ENCODE measurements at regions not wholly inside any gene's neighbourhood (a gene's known extent, or its start where the extent isn't known, plus 50 kb on each side); places are given as distances from the start of the nearest gene placed in this dataset.

DNA sequence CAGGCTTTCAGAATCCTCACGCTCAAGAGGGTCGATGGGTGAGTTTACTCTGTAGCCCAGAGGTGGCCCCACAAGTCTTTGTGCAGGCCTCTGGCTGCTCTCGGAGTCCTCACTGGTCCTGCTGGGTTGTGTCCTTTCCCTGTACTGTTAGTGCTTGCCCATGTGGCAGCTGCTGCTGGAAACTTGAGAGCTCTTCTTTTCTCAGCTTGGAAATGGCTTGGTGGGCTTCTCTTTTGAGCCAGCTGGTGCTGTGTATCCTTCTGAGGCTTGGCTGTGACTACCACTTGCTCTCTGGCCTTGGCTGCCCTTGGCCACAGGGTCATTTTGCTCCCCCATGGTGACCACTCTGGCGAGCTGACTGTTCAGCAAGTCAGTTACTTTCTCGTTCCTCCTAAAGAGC lies 82.2 kb upstream of the LMO4 start:
- Histone ChIP-seq H3K27me3 (ENCODE audit: control insufficient read depth in 2 of 2, insufficient read depth in 2 of 2, low read length in 2 of 2) (no peaks in the 10 kb centered on the region), H3K4me1 (replicated peaks in 1 of 2; ENCODE audit: control insufficient read depth in 2 of 2, insufficient read depth in 2 of 2, low read length in 2 of 2) (no peaks in the 10 kb centered on the region), H3K9me3 (replicated peaks; ENCODE audit: control insufficient read depth, insufficient read depth, low read depth, low read length) (no peaks in the 10 kb centered on the region), H3K27ac (ENCODE audit: extremely low read depth, low read depth, low read length) (no peak overlapping the region), H3K4me3 (no peak overlapping the region), H3K36me3 (ENCODE audit: control insufficient read depth, insufficient read depth, low read length) (no peaks in the 10 kb centered on the region), H2AFZ (ENCODE audit: low read depth, low read length) (no peak overlapping the region), H3K4me2 (ENCODE audit: insufficient read depth, low read length) (no peak overlapping the region), H3K79me2 (ENCODE audit: control insufficient read depth, insufficient read depth, low read length) (no peaks in the 10 kb centered on the region), H3K9me1 (ENCODE audit: control insufficient read depth, insufficient read depth, low read length) (no peaks in the 10 kb centered on the region), H4K20me1 (replicated peaks; ENCODE audit: control insufficient read depth, insufficient read depth, low read length) (no peaks in the 10 kb centered on the region), H3K9ac (ENCODE audit: insufficient read depth in 1 of 2, low read depth in 2 of 2, low read length in 2 of 2) (no peak overlapping the region)
- ChIA-PET CTCF (ENCODE audit: low intra/inter-chr PET ratio) (no interaction called here), POLR2A (no interaction called here)
- intact Hi-C loops (cut with micrococcal nuclease) = no loop called here
- 0% methylated on average over 5 of the region's 5 CpGs for WGBS (ENCODE audit: insufficient coverage, low coverage, missing lambda C conversion rate)
- DNase-seq (ENCODE audit: extremely low read depth in 1 of 4, low spot score in 3 of 4) (no peak), FAIRE-seq (no peak), ATAC-seq (no peak)
- in situ Hi-C loops (cut with MboI) = no loop called here
- BruUV-seq (replicated peaks) = no TSS peak
- no peak for TF ChIP-seq JUN (IDR thresholded peaks at IDR 0.05; ENCODE audit: borderline replicate concordance, low read depth, low read length)
- TF ChIP-seq JUN (CRISPR knock-in tag; IDR thresholded peaks at IDR 0.05; ENCODE audit: borderline replicate concordance) = no peak
- no peak for TF ChIP-seq RFX7 (CRISPR knock-in tag; IDR thresholded peaks at IDR 0.05)
- TF ChIP-seq ESRRA (IDR thresholded peaks at IDR 0.05; ENCODE audit: borderline replicate concordance, low read depth) = no peak
- no peak for TF ChIP-seq IFI16 (CRISPR knock-in tag; IDR thresholded peaks at IDR 0.05)
- TF ChIP-seq ZNF584 (CRISPR knock-in tag; IDR thresholded peaks at IDR 0.05; ENCODE audit: low read depth) = no peak
- TF ChIP-seq, protein P1, sequence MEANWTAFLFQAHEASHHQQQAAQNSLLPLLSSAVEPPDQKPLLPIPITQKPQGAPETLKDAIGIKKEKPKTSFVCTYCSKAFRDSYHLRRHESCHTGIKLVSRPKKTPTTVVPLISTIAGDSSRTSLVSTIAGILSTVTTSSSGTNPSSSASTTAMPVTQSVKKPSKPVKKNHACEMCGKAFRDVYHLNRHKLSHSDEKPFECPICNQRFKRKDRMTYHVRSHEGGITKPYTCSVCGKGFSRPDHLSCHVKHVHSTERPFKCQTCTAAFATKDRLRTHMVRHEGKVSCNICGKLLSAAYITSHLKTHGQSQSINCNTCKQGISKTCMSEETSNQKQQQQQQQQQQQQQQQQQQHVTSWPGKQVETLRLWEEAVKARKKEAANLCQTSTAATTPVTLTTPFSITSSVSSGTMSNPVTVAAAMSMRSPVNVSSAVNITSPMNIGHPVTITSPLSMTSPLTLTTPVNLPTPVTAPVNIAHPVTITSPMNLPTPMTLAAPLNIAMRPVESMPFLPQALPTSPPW (CRISPR knock-in tag; IDR thresholded peaks at IDR 0.05) = no peak
- TF ChIP-seq SMARCE1 (IDR thresholded peaks at IDR 0.05) = no peak
- TF ChIP-seq ZNF324 (CRISPR knock-in tag; IDR thresholded peaks at IDR 0.05) = no peak
- TF ChIP-seq TAF15 (IDR thresholded peaks at IDR 0.05; ENCODE audit: low read depth, low read length) = no peak
- TF ChIP-seq, protein P2, sequence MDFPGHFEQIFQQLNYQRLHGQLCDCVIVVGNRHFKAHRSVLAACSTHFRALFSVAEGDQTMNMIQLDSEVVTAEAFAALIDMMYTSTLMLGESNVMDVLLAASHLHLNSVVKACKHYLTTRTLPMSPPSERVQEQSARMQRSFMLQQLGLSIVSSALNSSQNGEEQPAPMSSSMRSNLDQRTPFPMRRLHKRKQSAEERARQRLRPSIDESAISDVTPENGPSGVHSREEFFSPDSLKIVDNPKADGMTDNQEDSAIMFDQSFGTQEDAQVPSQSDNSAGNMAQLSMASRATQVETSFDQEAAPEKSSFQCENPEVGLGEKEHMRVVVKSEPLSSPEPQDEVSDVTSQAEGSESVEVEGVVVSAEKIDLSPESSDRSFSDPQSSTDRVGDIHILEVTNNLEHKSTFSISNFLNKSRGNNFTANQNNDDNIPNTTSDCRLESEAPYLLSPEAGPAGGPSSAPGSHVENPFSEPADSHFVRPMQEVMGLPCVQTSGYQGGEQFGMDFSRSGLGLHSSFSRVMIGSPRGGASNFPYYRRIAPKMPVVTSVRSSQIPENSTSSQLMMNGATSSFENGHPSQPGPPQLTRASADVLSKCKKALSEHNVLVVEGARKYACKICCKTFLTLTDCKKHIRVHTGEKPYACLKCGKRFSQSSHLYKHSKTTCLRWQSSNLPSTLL (IDR thresholded peaks at IDR 0.05) = no peak
- no peak for TF ChIP-seq SIN3B (IDR thresholded peaks at IDR 0.05; ENCODE audit: low read depth)
